GM23248 (cell line): ENCODE measurements at regions not wholly inside any gene's neighbourhood (a gene's known extent, or its start where the extent isn't known, plus 50 kb on each side); places are given as distances from the start of the nearest gene placed in this dataset.

Experiments used
- DNase-seq: peaks from one replicate; pipeline ENCODE4 v3.0.0-alpha.2; 2015
- H2AFZ ChIP-seq: fragments of 200-600 bp; sonication (generic); 2 replicates; pipeline ENCODE4 v1.6.1; 2016; ENCODE audit warnings: antibody characterized with exemption
- H3F3A ChIP-seq: fragments of 200-600 bp; sonication (generic); 2 replicates; pipeline ENCODE4 v1.6.1; 2016; ENCODE audit warnings: mild to moderate bottlenecking, antibody characterized with exemption, mixed run types; ENCODE audit not compliant: insufficient read depth
- H3K27ac ChIP-seq: fragments of 200-600 bp; sonication (generic); 2 replicates; pipeline ENCODE4 v1.5.1; 2016; ENCODE audit warnings: mild to moderate bottlenecking
- H3K27me3 ChIP-seq: fragments of 200-600 bp; sonication (generic); replicated peaks from 2 replicates; pipeline ENCODE4 v1.6.1; 2016; ENCODE audit warnings: mild to moderate bottlenecking; ENCODE audit not compliant: insufficient read depth
- H3K36me3 ChIP-seq: fragments of 200-600 bp; sonication (generic); 2 replicates; pipeline ENCODE4 v1.6.1; 2016; ENCODE audit warnings: low read depth, mild to moderate bottlenecking
- H3K4me1 ChIP-seq: fragments of 200-600 bp; sonication (generic); 2 replicates; pipeline ENCODE4 v1.6.1; 2016; ENCODE audit warnings: mild to moderate bottlenecking; ENCODE audit not compliant: insufficient read depth
- H3K4me2 ChIP-seq: fragments of 200-600 bp; sonication (generic); one replicate; pipeline ENCODE4 v1.6.1; 2016; ENCODE audit warnings: mild to moderate bottlenecking; ENCODE audit not compliant: unreplicated experiment
- H3K4me3 ChIP-seq: fragments of 200-600 bp; sonication (generic); 2 replicates; pipeline ENCODE4 v1.5.1; 2016; ENCODE audit warnings: mild to moderate bottlenecking
- H3K79me2 ChIP-seq: fragments of 200-600 bp; sonication (generic); 2 replicates; pipeline ENCODE4 v1.6.1; 2016; ENCODE audit warnings: mild to moderate bottlenecking; ENCODE audit not compliant: insufficient read depth
- H3K9ac ChIP-seq: fragments of 200-600 bp; sonication (generic); 2 replicates; pipeline ENCODE4 v1.6.1; 2016; ENCODE audit warnings: mild to moderate bottlenecking
- H3K9me2 ChIP-seq: fragments of 200-600 bp; sonication (generic); 2 replicates; pipeline ENCODE4 v1.6.1; 2016; ENCODE audit warnings: mixed run types, mild to moderate bottlenecking, moderate library complexity; ENCODE audit not compliant: insufficient read depth
- H3K9me3 ChIP-seq: fragments of 200-600 bp; sonication (generic); one replicate; pipeline ENCODE4 v1.6.1; 2017; ENCODE audit warnings: low read depth
- H4K20me1 ChIP-seq: fragments of 200-600 bp; sonication (generic); 2 replicates; pipeline ENCODE4 v1.6.0; 2016; ENCODE audit not compliant: insufficient read depth
- EZH2 ChIP-seq: fragments of 200-600 bp; sonication (generic); IDR thresholded peaks from 2 replicates; pipeline ENCODE4 v1.6.1; 2018; ENCODE audit warnings: antibody characterized with exemption, mild to moderate bottlenecking; ENCODE audit not compliant: insufficient read depth, poor library complexity, severe bottlenecking
- EZH2phosphoT487 ChIP-seq: fragments of 200-600 bp; sonication (generic); IDR thresholded peaks from 2 replicates; pipeline ENCODE4 v1.6.1; 2018; ENCODE audit warnings: antibody characterized with exemption, moderate library complexity, mild to moderate bottlenecking, low read depth; ENCODE audit not compliant: insufficient read depth
- WGBS, 2 experiments: methylation state at CpG; one replicate each; pipeline ENCODE4 v1.1.6; 2015 to 2017; ENCODE audit warnings: low lambda C conversion rate in 2 of 2, low coverage in 1 of 2; ENCODE audit errors: missing lambda C conversion rate in 2 of 2; 5-methylcytosine and 5-hydroxymethylcytosine counted together
- in situ Hi-C: fragments of 300-500 bp; cut with MboI; formaldehyde crosslinking; loops from 2 replicates; pipeline ENCODE4 v1.15.0; 2020

DNA sequence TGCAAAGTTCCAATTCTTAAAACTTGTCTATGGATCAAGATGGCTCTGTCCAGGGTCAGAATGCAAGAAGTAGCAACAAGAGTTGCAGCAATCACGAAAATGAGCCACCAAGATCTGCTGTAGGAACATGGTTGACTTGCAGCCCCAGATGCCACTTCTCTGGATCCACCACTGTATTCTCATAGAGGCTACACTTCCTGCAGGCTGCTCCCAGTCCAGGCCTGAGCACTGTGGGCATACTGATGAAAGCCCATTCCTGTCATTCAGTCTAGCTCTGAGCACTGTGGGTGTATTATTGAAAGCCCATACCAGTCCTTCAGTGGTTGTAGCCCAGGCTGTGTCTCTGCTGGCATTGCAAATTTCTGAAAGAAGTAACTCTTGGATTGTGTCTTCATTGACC lies 213.9 kb upstream of the AGAP1 start:
- Histone ChIP-seq H3K4me3 (no peak overlapping the region), H3K36me3 (no peaks in the 10 kb centered on the region), H3K9me3 (no peaks in the 10 kb centered on the region), H3K9me2 (no peaks in the 10 kb centered on the region), H4K20me1 (no peaks in the 10 kb centered on the region), H3K27me3 (no peaks in the 10 kb centered on the region), H3F3A (no peaks in the 10 kb centered on the region), H3K4me1 (no peaks in the 10 kb centered on the region), H3K79me2 (no peaks in the 10 kb centered on the region), H3K27ac (no peak overlapping the region), H2AFZ (no peak overlapping the region), H3K4me2 (no peak overlapping the region), H3K9ac (no peak overlapping the region)
- no peak for TF ChIP-seq EZH2
- TF ChIP-seq EZH2phosphoT487: no peak
- no peak for DNase-seq
- WGBS, 2 experiments: 71 to 73% methylated on average over 1 of the region's 1 CpG
- in situ Hi-C loops: no loop called here

- Histone ChIP-seq H2AFZ (no peak overlapping the region), H3F3A (no peaks in the 10 kb centered on the region), H3K27me3 (no peaks in the 10 kb centered on the region), H3K36me3 (no peaks in the 10 kb centered on the region), H3K9me3 (no peaks in the 10 kb centered on the region), H4K20me1 (no peaks in the 10 kb centered on the region), H3K9ac (no peak overlapping the region), H3K79me2 (no peaks in the 10 kb centered on the region), H3K4me1 (peaks cover 6% of the 10 kb centered on the region; the same call in 1 of the 2 replicates), H3K9me2 (no peaks in the 10 kb centered on the region), H3K27ac (no peak overlapping the region), H3K4me3 (no peak overlapping the region), H3K4me2 (no peak overlapping the region)
- TF ChIP-seq EZH2phosphoT487 (no peak), EZH2 (no peak)
- peak; percentile 29 for DNase-seq
- in situ Hi-C loops: no loop called here
- 28 to 34% methylated on average over 2 of the region's 2 CpGs for WGBS, 2 experiments
Measured at GRCh38 chr2:235283246-235283645, 210.6 kb upstream of the AGAP1 start.

- Histone ChIP-seq H3K4me1 (peaks cover 6% of the 10 kb centered on the region; the same call in 1 of the 2 replicates), H3K9me2 (0 out of 2 replicates have a peak, but pooled peaks cover 2% of the 10 kb centered on the region), H3K27me3 (no peaks in the 10 kb centered on the region), H3F3A (no peaks in the 10 kb centered on the region), H3K4me2 (no peak overlapping the region), H3K9me3 (no peaks in the 10 kb centered on the region), H2AFZ (no peak overlapping the region), H4K20me1 (no peaks in the 10 kb centered on the region), H3K36me3 (no peaks in the 10 kb centered on the region), H3K79me2 (no peaks in the 10 kb centered on the region), H3K9ac (no peak overlapping the region), H3K27ac (no peak overlapping the region), H3K4me3 (no peak overlapping the region)
- TF ChIP-seq EZH2: no peak
- TF ChIP-seq EZH2phosphoT487: no peak
- DNase-seq: peak; percentile 73
- 9 to 17% methylated on average over 3 of the region's 3 CpGs for WGBS, 2 experiments
- in situ Hi-C loops: no loop called here
Measured at GRCh38 chr2:235286622-235287374, 207.0 kb upstream of the AGAP1 start.

- H3K4me2 ChIP-seq: no peak overlapping the region
- H4K20me1 ChIP-seq: no peaks in the 10 kb centered on the region
- WGBS, 2 experiments: 40 to 48% methylated on average over 6 of the region's 6 CpGs
- no peaks in the 10 kb centered on the region for H3F3A ChIP-seq
- no peak overlapping the region for H2AFZ ChIP-seq
- DNase-seq: peak; percentile 27
- H3K9me3 ChIP-seq: no peaks in the 10 kb centered on the region
- TF ChIP-seq EZH2phosphoT487 (no peak), EZH2 (no peak)
- H3K27me3 ChIP-seq: no peaks in the 10 kb centered on the region
- H3K9ac ChIP-seq: no peak overlapping the region
- H3K4me3 ChIP-seq: no peak overlapping the region
- H3K36me3 ChIP-seq: no peaks in the 10 kb centered on the region
- H3K27ac ChIP-seq: no peak overlapping the region
- in situ Hi-C loops: no loop called here
- H3K79me2 ChIP-seq: no peaks in the 10 kb centered on the region
- 0 out of 2 replicates have a peak, but pooled peaks cover 2% of the 10 kb centered on the region for H3K9me2 ChIP-seq
- peaks cover 6% of the 10 kb centered on the region; the same call in 1 of the 2 replicates for H3K4me1 ChIP-seq
Measured at GRCh38 chr2:235287375-235287733, 206.5 kb upstream of the AGAP1 start.
